ENCODE measurements at regions not wholly inside any gene's neighbourhood (a gene's known extent, or its start where the extent isn't known, plus 50 kb on each side); places are given as distances from the start of the nearest gene placed in this dataset.

GRCh38 chr3:4011166-4011565 is 211.9 kb downstream of the LRRN1 start:
- Histone ChIP-seq H3K36me3 (no peaks in the 10 kb centered on the region), H3K9me3 (replicated peaks in 1 of 11) (peaks cover 0 to 6% (median 0%) of the 10 kb centered on the region in 11 experiments; a peak in 1 of 22 replicates), H3K4me2 (peak overlapping the region in 2 of 11 experiments; percentile 20 to 28; a peak in 2 of 22 replicates), H3K27ac (no peak overlapping the region), H3K9ac (no peak overlapping the region), H3K27me3 (no peaks in the 10 kb centered on the region), H3K4me3 (no peak overlapping the region), H3K4me1 (peaks cover 0 to 10% (median 0%) of the 10 kb centered on the region in 10 experiments; a peak in 3 of 20 replicates), H4K20me1 (no peaks in the 10 kb centered on the region)
- no peak for TF ChIP-seq Cebpa-rat (IDR thresholded peaks at IDR 0.05)

GRCh38 chr3:4015426-4015825 is 216.2 kb downstream of the LRRN1 start:
- H3K36me3 ChIP-seq = no peaks in the 10 kb centered on the region
- H3K9me3 ChIP-seq (replicated peaks in 1 of 11) = peaks cover 0 to 6% (median 0%) of the 10 kb centered on the region in 11 experiments; a peak in 1 of 22 replicates
- H3K4me2 ChIP-seq = no peak overlapping the region

GRCh38 chr3:4019501-4019900 is 220.3 kb downstream of the LRRN1 start:
- TF ChIP-seq Cebpa-rat (IDR thresholded peaks at IDR 0.05) = no peak

More at GRCh38 chr3:4015426-4015825, 216.2 kb downstream of the LRRN1 start:
- Histone ChIP-seq H3K9ac (no peak overlapping the region), H3K27ac (no peak overlapping the region), H4K20me1 (no peaks in the 10 kb centered on the region), H3K4me1 (peaks cover 0 to 10% (median 0%) of the 10 kb centered on the region in 10 experiments; a peak in 3 of 20 replicates), H3K27me3 (no peaks in the 10 kb centered on the region), H3K4me3 (no peak overlapping the region)
- no peak for TF ChIP-seq Cebpa-rat (IDR thresholded peaks at IDR 0.05)

GRCh38 chr3:4021162-4021561 is 221.9 kb downstream of the LRRN1 start:
- Histone ChIP-seq H3K4me2 (no peak overlapping the region), H3K36me3 (no peaks in the 10 kb centered on the region), H3K27me3 (no peaks in the 10 kb centered on the region), H3K9me3 (replicated peaks in 1 of 11) (0 out of 22 replicates have a peak, but pooled peaks cover 0 to 4% (median 0%) of the 10 kb centered on the region in 11 experiments), H4K20me1 (no peaks in the 10 kb centered on the region), H3K27ac (no peak overlapping the region), H3K9ac (no peak overlapping the region), H3K4me1 (no peaks in the 10 kb centered on the region), H3K4me3 (no peak overlapping the region)
- TF ChIP-seq Cebpa-rat (IDR thresholded peaks at IDR 0.05) = no peak

More at GRCh38 chr3:4019501-4019900, 220.3 kb downstream of the LRRN1 start:
- Histone ChIP-seq H3K27me3 (no peaks in the 10 kb centered on the region), H3K4me2 (no peak overlapping the region), H3K9me3 (replicated peaks in 1 of 11) (0 out of 22 replicates have a peak, but pooled peaks cover 0 to 4% (median 0%) of the 10 kb centered on the region in 11 experiments), H3K4me3 (no peak overlapping the region), H3K36me3 (no peaks in the 10 kb centered on the region), H3K9ac (no peak overlapping the region), H3K27ac (no peak overlapping the region), H3K4me1 (no peaks in the 10 kb centered on the region), H4K20me1 (no peaks in the 10 kb centered on the region)

- Histone ChIP-seq H4K20me1 (no peaks in the 10 kb centered on the region), H3K27ac (no peak overlapping the region), H3K4me3 (no peak overlapping the region), H3K27me3 (no peaks in the 10 kb centered on the region), H3K4me1 (no peaks in the 10 kb centered on the region), H3K4me2 (no peak overlapping the region), H3K9me3 (replicated peaks in 1 of 11) (no peaks in the 10 kb centered on the region), H3K9ac (no peak overlapping the region), H3K36me3 (no peaks in the 10 kb centered on the region)
- TF ChIP-seq Cebpa-rat (IDR thresholded peaks at IDR 0.05) = no peak
These were observed 229.9 kb downstream of the LRRN1 start for GRCh38 chr3:4029135-4029534.

GRCh38 chr3:4030624-4031023 is 231.4 kb downstream of the LRRN1 start:
- H3K9ac ChIP-seq = no peak overlapping the region

GRCh38 chr3:4033296-4033695 is 234.1 kb downstream of the LRRN1 start:
- Histone ChIP-seq H4K20me1 (no peaks in the 10 kb centered on the region), H3K36me3 (no peaks in the 10 kb centered on the region), H3K27me3 (no peaks in the 10 kb centered on the region), H3K9ac (no peak overlapping the region), H3K4me2 (no peak overlapping the region), H3K4me3 (no peak overlapping the region), H3K9me3 (replicated peaks in 1 of 11) (no peaks in the 10 kb centered on the region), H3K27ac (no peak overlapping the region), H3K4me1 (0 out of 20 replicates have a peak, but pooled peaks cover 0 to under 1% (median 0%) of the 10 kb centered on the region in 10 experiments)
- no peak for TF ChIP-seq Cebpa-rat (IDR thresholded peaks at IDR 0.05)

More at GRCh38 chr3:4030624-4031023, 231.4 kb downstream of the LRRN1 start:
- no peaks in the 10 kb centered on the region for H3K4me1 ChIP-seq
- H3K9me3 ChIP-seq (replicated peaks in 1 of 11) = no peaks in the 10 kb centered on the region
- no peaks in the 10 kb centered on the region for H4K20me1 ChIP-seq
- H3K27me3 ChIP-seq = no peaks in the 10 kb centered on the region
- H3K36me3 ChIP-seq = no peaks in the 10 kb centered on the region
- no peak overlapping the region for H3K4me3 ChIP-seq
- no peak overlapping the region for H3K4me2 ChIP-seq
- no peak overlapping the region for H3K27ac ChIP-seq
- no peak for TF ChIP-seq Cebpa-rat (IDR thresholded peaks at IDR 0.05)

GRCh38 chr3:4036046-4036445 is 236.8 kb downstream of the LRRN1 start:
- H3K36me3 ChIP-seq = no peaks in the 10 kb centered on the region
- no peak overlapping the region for H3K9ac ChIP-seq
- no peaks in the 10 kb centered on the region for H4K20me1 ChIP-seq
- no peak overlapping the region for H3K27ac ChIP-seq
- H3K27me3 ChIP-seq = no peaks in the 10 kb centered on the region
- H3K4me1 ChIP-seq = 0 out of 20 replicates have a peak, but pooled peaks cover 0 to 4% (median 0%) of the 10 kb centered on the region in 10 experiments
- no peak overlapping the region for H3K4me3 ChIP-seq
- H3K4me2 ChIP-seq = no peak overlapping the region
- H3K9me3 ChIP-seq (replicated peaks in 1 of 11) = no peaks in the 10 kb centered on the region
- no peak for TF ChIP-seq Cebpa-rat (IDR thresholded peaks at IDR 0.05)

- H4K20me1 ChIP-seq = no peaks in the 10 kb centered on the region
- H3K27me3 ChIP-seq = no peaks in the 10 kb centered on the region
- H3K27ac ChIP-seq = no peak overlapping the region
- TF ChIP-seq Cebpa-rat (IDR thresholded peaks at IDR 0.05) = no peak
- no peaks in the 10 kb centered on the region for H3K36me3 ChIP-seq
- H3K4me3 ChIP-seq = no peak overlapping the region
- no peak overlapping the region for H3K4me2 ChIP-seq
- no peaks in the 10 kb centered on the region for H3K9me3 ChIP-seq (replicated peaks in 1 of 11)
- H3K9ac ChIP-seq = no peak overlapping the region
- H3K4me1 ChIP-seq = 0 out of 20 replicates have a peak, but pooled peaks cover 0 to 4% (median 0%) of the 10 kb centered on the region in 10 experiments
These were observed 239.1 kb downstream of the LRRN1 start for GRCh38 chr3:4038351-4038750.

GRCh38 chr3:4042070-4042469 is 242.8 kb downstream of the LRRN1 start:
- Histone ChIP-seq H3K9me3 (replicated peaks in 1 of 11) (no peaks in the 10 kb centered on the region), H3K27me3 (no peaks in the 10 kb centered on the region), H3K4me2 (no peak overlapping the region), H3K4me1 (0 out of 20 replicates have a peak, but pooled peaks cover 0 to 4% (median 0%) of the 10 kb centered on the region in 10 experiments), H3K27ac (no peak overlapping the region), H3K9ac (no peak overlapping the region), H3K36me3 (no peaks in the 10 kb centered on the region), H4K20me1 (no peaks in the 10 kb centered on the region), H3K4me3 (no peak overlapping the region)
- no peak for TF ChIP-seq Cebpa-rat (IDR thresholded peaks at IDR 0.05)

All from BLaER1 treated with 17β-estradiol and CSF1 and Interleukin-3, amounts not matched to agents 10 nM and 100 nM (cell line).